ENCODE measurements at regions not wholly inside any gene's neighbourhood (a gene's known extent, or its start where the extent isn't known, plus 50 kb on each side); places are given as distances from the start of the nearest gene placed in this dataset.
A peak's percentile ranks its signal among the peaks of the same experiment; 100 is the strongest.

DNA sequence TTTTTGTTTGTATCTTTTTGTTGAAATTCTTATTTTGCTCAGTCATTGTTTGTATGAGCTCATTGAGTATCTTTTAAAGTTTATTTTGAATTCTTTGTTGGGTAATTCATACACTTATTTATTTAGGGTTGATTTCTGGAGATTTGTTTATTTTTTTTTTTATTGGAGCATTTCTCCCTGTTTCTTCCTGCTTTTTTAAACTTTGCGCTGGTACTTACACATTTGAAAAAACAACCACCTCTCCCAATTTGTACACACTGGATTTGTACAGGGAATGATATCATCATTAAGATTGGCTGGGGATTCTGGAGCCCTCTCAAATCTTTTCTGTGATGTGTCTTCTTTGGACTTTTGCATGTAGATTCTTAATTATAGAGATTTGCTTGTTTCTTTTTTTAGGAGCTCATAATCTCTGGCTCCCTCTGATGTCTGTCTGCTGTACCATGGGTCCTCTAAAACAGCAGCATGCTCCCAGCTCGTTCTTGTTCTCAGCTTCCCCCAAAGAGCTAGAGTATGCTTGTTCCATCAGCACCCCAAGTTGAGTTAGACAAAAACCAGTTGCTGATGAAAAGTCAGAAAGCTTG is 310.7 kb downstream of the DUSP10 start:
- no peak for TF ChIP-seq FOS (IDR thresholded peaks at IDR 0.05; ENCODE audit: borderline replicate concordance, insufficient read depth, low read length)
- TF ChIP-seq, protein P1, sequence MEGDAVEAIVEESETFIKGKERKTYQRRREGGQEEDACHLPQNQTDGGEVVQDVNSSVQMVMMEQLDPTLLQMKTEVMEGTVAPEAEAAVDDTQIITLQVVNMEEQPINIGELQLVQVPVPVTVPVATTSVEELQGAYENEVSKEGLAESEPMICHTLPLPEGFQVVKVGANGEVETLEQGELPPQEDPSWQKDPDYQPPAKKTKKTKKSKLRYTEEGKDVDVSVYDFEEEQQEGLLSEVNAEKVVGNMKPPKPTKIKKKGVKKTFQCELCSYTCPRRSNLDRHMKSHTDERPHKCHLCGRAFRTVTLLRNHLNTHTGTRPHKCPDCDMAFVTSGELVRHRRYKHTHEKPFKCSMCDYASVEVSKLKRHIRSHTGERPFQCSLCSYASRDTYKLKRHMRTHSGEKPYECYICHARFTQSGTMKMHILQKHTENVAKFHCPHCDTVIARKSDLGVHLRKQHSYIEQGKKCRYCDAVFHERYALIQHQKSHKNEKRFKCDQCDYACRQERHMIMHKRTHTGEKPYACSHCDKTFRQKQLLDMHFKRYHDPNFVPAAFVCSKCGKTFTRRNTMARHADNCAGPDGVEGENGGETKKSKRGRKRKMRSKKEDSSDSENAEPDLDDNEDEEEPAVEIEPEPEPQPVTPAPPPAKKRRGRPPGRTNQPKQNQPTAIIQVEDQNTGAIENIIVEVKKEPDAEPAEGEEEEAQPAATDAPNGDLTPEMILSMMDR (IDR thresholded peaks at IDR 0.05; ENCODE audit: extremely low read depth in 1 of 2, insufficient read depth in 1 of 2, low read depth in 1 of 2, low read length in 2 of 2) = no peak
- no peak for TF ChIP-seq MYC (IDR thresholded peaks at IDR 0.05; ENCODE audit: low read depth, low read length)
- TF ChIP-seq EZH2 (IDR thresholded peaks at IDR 0.05; ENCODE audit: borderline replicate concordance, low read depth, low read length, severe bottlenecking) = no peak
- no peak for TF ChIP-seq GATA2 (IDR thresholded peaks at IDR 0.05; ENCODE audit: insufficient read depth, insufficient read length, low read depth, low read length)
- TF ChIP-seq JUN (IDR thresholded peaks at IDR 0.05; ENCODE audit: borderline replicate concordance, insufficient read depth, insufficient read length, low read depth) = no peak
- no peak for TF ChIP-seq POLR2AphosphoS5 (IDR thresholded peaks at IDR 0.05; ENCODE audit: insufficient read depth, low read depth, low read length)
- no peak for TF ChIP-seq POLR2A (IDR thresholded peaks at IDR 0.05; ENCODE audit: low read depth, low read length)
- TF ChIP-seq, protein P2, sequence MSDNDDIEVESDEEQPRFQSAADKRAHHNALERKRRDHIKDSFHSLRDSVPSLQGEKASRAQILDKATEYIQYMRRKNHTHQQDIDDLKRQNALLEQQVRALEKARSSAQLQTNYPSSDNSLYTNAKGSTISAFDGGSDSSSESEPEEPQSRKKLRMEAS (IDR thresholded peaks at IDR 0.05; ENCODE audit: insufficient read depth, insufficient read length) = no peak
- ChIA-PET CTCF (interaction anchor here (0.9 to 3.5 kb wide), 16 partner anchors 13 to 1024 kb away, joined by 3 to 76 read pairs (median 4); no protein-coding TSS in a partner anchor), POLR2A (no interaction called here)
- intact Hi-C loops (cut with micrococcal nuclease) = loop anchor here (1.0 kb wide), 1 partner anchor 621 kb away; no protein-coding TSS in a partner anchor
- no peaks in the 10 kb centered on the region for H3K79me2 ChIP-seq (ENCODE audit: control insufficient read depth, insufficient read depth, low read length)
- FAIRE-seq (no peak), DNase-seq (ENCODE audit: low read depth, low spot score) (peak; percentile 49)
- H3K9me3 ChIP-seq (replicated peaks; ENCODE audit: control insufficient read depth, insufficient read depth, low read length) = no peaks in the 10 kb centered on the region
- peak overlapping the region; percentile 53 for H2AFZ ChIP-seq (ENCODE audit: low read depth, low read length)
- peaks cover 10% of the 10 kb centered on the region for H3K4me1 ChIP-seq (ENCODE audit: control insufficient read depth, extremely low read depth, insufficient read depth, low read length)
- peak overlapping the region; percentile 6 for H3K9ac ChIP-seq (replicated peaks; ENCODE audit: extremely low read depth, insufficient read depth, low read length)
- no peaks in the 10 kb centered on the region for H3K36me3 ChIP-seq (ENCODE audit: control insufficient read depth in 2 of 2, extremely low read depth in 1 of 2, insufficient read depth in 2 of 2, low read length in 2 of 2)
- H3K9me1 ChIP-seq (replicated peaks; ENCODE audit: control insufficient read depth, extremely low read depth, insufficient read depth, low read length) = no peaks in the 10 kb centered on the region
- H3K27ac ChIP-seq (ENCODE audit: insufficient read depth, low read depth, low read length) = peak overlapping the region; percentile 11
- no peak overlapping the region for H3K4me2 ChIP-seq (ENCODE audit: insufficient read depth, low read length)
- TSS peak; percentile 56 for BruUV-seq (replicated peaks)
- H4K20me1 ChIP-seq (replicated peaks; ENCODE audit: control insufficient read depth, extremely low read depth, insufficient read depth, low read length) = no peaks in the 10 kb centered on the region
- dilution Hi-C loops (cut with MboI; ENCODE audit: extremely low pct_ligation_motif_present, low sequenced_read_pairs) = no loop called here
- H3K27me3 ChIP-seq (ENCODE audit: control insufficient read depth in 2 of 2, insufficient read depth in 2 of 2, low read length in 2 of 2) = no peaks in the 10 kb centered on the region
- H3K4me3 ChIP-seq (replicated peaks in 1 of 3; ENCODE audit: insufficient read depth in 1 of 3, low read depth in 1 of 3, low read length in 3 of 3) = no peak overlapping the region
